CD4-positive, alpha-beta T cell treated with Interferon alpha-2 for 1 hour (primary cell): ENCODE measurements at regions not wholly inside any gene's neighbourhood (a gene's known extent, or its start where the extent isn't known, plus 50 kb on each side); places are given as distances from the start of the nearest gene placed in this dataset.

Experiments used
- DNase-seq, 2 donors: peaks; one replicate each; pipeline ENCODE4 v3.0.0-alpha.2; 2020 to 2022

DNA sequence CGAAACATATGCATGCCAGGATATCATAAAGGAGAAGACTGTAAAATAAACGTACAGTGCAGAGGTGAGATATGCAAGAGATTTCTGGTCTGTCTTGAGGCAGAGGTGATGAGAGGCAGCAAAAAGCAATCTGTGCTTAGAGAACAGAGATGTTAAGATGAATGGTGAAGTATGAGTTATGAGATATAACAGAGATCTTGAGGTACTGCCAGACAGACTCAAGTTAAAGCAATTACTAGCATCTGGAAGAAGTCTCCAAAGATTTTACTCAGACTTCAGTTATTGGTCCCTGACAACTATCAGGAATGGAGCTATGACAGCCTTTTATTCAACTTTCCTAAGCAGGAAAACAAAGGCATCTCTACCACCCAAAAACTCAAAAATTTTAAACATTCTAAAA, 122.8 kb upstream of the DST start:
- DNase-seq: no peak

DNA sequence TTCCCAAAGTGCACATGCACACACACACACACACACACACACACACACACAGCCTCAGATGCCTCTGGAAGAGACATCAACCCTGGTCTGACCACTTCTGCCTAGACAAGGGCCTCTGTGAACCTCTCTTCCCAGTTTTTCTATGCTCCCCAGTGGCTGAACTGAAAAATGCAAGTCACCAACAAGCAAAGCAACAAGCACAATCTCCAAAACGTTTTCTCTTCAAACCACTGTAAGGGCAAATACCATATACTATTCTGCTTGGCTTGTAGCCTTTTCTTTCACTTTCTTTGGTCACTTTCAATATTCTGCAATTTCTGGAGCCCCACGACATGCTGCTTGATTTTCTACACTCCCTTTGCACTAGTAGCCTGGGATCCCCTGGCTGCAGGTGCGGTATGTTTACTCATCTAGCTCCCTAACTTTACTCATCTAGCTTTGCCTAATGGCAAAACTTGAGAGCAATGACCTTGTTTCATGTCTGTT, 121.4 kb upstream of the DST start:
- DNase-seq: no peak

DNA sequence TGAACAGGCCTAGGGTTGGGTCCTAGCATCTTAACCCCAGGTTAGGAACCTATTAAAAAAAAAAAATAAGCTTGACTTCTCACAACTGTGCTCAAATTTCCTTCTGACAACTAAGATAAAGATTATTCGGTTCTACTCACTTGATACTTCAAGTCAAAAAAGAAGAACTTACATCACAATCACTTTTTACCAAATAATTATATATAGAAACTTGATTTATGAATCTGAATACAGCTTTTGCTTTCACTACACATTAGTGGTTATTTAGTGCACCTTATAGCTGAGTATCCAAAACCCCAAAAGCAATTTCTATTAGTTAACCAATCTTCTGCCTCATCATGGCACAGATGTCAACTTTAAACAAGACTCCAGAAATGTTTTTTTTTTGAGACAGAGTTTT, 119.0 kb upstream of the DST start:
- no peak for DNase-seq

DNA sequence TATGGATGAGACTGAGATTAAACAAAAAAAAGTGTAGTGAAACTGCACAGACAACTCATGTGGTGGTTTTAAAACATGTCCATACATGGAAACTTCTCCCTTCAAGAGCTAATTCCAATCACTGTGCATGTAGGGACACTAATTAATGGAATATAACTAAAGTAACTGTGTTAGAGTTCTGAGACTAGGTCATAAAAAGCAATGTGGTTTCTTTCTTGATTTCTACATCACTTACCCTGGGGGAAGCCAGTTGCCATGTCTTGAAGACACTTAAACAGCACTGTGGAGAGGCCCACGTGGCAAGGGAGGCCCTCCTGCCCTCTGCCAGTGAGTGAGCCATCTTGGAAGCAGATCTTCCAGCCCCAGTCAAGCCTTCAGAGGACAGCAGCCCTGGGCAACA, 118.2 kb upstream of the DST start:
- DNase-seq: no peak

DNA sequence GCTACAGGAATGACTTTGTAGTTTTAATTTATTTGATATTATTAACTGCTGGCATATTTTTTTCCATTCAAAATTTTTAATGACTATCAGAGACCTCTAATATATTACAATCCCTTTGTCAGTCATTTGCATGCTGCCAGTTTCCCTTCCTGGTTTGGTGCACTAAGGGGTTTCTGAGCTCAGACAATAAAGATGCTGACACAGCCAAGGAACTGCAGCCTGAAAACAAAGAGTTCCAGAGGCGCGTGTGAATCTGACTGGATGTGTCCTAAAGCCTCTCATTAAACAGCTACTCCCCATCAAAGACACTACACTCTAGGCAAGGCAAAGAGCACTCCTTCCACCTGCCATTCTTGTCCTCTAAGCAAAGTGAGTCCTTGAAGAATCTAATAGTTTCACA, 116.8 kb upstream of the DST start:
- DNase-seq: no peak

DNA sequence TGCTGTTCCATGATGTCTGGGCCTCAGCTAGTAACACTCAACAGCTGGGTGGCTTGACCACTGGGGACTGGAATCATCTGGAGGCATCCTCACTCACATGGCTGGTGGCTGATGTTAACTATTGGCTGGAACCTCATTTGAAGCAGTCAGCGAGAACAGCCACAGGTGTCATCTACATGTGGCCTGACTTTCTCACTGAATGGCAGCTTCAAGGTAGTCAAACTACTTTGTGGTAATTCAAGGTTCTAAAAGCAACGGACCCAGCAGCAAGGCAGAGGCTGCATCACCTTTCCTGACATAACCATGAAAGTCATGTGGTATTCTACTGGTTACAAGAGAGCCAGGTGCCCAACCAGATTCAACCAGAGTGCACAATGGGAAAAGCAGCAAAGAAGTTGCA, 115.9 kb upstream of the DST start:
- no peak for DNase-seq

DNA sequence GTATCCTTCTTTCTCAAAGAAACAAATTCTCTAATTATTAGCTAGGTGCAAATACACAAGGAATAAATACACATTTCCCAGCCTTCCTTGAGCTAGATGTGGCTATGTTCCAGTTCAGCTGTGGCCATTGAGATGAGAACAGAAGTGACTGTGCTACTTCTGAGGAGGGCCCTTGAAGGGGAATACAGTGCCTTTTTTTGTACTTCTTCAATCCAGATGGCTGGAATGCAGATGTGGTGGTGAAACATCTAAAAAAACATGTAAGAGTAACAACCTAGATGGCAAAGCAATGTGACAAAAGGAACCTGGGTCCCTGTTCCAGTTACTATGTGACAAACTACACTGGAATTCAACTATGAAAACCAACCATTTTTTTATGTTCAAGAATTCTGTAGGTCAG, 115.4 kb upstream of the DST start:
- no peak for DNase-seq

DNA sequence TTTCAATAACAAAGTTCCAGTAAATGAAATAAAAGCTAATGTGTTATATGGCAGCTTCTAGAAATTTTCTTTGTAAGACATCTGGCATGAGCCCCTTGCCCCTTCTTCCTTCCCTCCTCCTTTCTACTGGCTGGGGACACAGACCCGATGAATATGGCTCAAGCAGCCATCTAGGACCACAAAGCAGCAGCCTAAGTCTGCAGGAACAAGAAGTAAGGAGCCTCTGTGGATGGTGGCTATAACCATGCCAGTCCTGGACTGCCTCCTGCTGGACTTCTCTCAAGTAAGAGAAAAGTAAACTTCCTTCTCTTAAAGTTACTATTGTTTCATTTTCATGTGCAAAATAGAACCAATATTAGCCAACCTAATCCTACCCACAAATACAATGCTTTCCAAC, 114.9 kb upstream of the DST start:
- no peak for DNase-seq

DNA sequence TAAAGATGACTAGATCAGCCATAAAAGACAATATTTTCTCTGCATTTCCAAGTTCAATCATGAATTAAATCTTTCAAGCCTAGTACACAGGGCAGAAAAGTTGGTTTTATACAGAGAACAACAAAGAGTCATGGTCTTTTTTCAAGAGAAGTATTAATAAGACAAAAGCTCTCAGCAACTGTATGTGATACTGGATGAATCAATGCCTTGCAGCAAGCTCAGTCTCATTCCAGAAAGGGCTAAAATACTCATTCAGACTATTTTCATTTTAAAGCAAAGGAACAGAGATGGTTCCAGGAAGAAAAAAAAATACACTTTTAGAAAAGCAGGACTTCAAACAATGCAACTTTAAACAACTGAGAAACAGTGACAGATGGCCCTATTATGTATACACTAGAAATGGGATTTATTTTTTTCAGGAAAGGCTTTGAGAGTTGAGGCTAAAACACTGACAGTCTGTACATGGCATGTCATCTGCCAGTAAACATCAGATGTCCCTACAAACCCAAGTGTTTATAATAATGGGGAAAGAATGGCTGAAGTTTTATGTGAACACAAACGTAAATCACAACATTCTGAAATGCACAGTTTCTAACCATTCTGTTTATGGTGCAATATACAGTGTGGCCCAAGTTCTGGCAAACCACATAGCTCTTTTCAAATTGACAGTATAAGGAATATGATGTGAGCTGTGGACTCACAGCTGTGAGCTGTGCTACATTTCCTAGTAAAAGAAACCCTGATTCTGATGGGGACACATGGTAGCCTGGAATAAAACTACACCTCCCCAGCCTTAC, 114.3 kb upstream of the DST start:
- DNase-seq: no peak

DNA sequence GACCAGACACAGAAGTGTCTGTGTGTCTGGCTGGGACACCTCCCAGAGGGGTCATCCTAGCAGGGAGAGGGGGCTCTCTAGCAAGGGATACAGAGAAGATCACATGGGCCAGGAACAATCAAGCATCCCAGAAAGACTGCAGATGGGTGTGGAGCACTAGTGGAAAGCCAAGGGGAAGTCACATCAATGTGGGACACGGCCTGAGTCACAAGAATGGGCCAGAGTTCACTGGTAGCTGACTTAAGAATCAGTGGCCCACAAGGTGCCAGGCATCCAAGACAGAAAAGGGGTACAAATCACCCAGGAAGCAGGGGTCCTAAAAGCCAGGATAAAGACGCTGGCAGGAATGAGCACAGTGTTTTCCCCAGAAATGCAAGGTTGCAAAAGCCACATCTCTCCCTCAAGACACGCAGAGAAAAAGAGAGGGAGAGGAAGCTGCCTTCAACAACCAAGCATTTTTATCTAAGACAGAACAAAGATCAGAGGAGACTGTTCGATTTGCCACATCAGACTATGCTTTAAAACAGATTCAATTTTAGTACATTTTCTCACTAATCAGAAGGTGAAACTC, 113.6 kb upstream of the DST start:
- DNase-seq: no peak

DNA sequence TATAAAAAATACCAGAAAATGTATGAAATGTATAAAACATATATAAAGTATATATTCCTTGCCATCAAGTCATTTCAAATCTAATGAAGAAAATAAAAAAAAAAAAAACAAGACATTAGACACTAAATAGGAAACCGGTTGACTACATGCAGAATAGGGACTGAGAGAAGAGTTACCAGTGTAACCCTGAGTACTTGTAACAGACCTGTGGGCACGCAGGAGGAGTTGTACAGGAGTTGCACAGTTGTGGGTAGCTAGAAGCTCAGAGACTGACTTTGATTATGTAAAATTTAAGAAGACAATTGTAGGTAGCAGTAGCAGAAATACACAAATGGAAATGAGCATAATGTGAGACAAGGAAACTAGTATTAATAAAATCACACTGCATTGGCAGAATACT, 112.4 kb upstream of the DST start:
- no peak for DNase-seq

DNA sequence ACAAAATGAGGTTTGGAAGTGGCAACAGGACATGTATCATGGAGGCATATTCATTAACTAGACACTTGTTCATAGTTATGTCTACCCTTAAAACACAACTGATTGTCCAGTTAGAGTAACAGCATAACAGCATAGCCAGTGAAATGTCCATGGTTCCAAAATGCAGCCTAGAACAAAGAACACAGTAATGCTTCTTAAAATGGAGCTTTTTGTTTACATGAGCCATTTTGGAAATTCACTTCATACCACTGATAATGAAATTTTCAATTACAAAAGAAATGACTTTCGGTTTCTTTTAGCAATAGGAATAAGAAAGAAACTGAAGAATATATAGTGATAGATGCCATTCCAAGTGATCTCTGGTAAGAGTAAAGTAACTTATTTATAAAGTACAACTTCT, 111.1 kb upstream of the DST start:
- DNase-seq: no peak

DNA sequence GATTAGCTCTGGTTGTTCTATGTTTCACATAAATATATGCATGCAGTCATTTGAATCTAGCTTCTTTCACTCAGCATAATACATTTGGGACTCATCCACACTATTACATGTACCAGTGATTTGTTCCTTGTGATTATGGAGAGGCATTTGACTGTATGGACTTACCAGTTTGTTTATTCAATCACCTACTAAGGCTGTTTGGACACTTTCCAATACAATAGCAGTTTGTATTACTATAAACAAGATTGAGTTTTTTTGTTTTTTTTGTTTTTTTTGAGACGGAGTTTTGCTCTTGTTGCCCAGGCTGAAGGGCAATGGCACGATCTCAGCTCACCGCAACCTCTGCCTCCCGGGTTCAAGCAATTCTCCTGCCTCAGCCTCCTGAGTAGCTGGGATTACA, 109.8 kb upstream of the DST start:
- DNase-seq: no peak

DNA sequence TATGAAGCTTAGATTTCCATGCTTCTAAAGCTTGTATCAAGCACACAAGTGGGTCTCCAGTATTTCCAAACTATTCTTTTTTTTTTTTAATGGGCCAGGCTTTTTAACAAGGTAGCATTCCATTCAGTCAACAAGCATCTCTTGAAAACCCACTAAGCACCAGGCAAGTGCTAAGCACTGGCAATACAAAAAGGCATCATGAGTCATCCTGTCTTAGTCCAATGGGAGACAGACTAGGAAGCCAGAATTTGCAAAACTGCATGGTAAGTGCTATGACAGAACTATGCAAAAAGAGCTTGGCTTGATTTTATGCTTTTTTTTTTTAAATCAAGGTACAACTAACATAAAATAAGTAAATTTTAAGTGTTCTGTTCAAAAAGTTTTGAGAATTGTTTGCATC, 109.3 kb upstream of the DST start:
- no peak for DNase-seq

DNA sequence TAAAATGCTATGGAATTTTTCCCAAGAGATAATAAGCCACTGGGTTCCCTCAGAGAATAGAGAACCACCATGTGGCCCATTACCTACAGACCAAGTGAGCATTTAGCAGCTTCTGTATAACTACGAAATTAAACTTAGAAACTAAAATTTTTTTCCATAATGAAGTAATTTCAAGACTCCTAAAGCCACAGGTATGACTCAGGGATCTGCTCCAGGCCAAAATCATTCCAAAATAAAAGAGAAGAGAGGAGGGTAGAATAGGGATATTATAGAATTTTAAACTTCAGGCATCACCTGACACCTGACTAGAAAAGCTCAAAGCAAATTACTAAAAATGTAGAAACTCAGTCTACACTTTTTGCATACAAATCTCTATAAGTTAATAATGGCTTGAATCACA, 108.9 kb upstream of the DST start:
- DNase-seq: no peak

DNA sequence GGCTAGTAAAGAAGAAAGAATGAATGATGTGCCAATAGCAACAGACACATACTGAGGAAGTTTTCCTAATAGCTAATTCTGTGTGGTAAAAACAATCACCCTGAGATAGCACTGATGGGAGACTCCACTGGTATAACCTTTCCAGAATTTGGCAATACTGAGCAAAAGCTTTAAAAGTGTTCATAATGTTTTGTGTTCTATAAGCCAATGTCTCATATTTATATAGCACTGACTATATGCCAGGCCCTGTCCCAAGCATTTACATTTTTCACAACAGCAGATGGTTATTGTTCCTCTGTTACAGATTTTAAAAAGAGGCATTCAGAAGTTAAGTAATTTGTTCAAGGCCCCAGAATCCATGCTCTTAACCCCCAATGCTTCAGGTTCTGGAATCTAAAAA, 108.0 kb upstream of the DST start:
- no peak for DNase-seq

DNA sequence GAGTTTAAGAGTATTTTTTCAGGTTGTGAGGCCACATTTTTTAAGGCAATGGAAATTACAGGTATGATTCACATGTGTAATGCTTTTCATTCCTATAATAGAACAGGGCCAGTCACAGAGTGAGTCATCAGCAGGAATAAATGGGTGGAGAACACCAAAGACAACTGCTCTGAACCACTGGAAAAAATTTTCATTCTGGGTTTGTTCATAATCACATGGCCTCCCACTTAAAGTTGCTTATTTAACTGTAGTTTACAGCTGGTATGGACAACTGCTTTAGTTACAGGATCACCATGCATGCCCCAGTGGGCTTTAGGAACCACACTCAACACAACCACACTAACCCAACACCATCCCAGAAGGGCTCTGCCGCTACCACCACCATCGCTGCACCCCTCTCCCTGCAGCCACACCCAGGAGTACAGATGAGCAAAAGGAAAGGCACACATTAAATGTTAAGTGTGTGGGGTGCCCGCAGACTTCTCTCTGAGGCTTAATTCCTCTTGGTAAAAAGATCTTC, 107.0 kb upstream of the DST start:
- no peak for DNase-seq

DNA sequence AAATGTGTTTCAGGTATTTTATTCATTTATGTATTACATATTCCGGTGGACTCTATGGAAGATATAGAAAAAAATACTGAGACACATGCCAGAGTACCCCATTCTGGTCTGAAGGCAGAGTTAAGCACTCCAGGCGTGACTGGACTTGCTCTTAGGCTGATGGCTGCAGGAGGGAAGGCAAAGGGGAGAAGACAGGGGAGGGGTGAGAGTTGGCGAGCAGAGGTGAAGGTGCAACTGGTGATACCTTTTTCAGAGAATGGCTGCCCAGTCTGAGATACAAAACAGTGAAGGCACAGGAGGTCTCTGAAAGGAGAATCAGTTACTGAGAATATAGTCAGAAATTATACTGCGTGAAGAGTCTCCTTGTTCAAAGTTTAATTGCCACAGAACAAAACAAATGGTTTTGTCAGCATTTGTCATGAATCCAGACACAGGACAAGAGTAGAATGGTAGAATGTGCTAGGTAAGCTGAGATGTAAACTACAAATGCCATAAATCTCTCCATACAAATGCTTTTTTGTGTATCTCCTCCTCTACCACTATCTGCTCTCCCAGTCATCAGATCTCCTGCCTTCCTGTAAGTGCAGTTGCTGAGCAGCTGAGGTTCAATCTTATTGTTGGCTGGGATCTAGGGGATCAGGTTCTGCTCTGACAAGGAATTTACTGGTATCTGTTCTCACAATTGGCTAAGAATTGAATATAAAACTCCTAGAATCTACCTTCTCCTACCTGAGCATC, 104.2 kb upstream of the DST start:
- no peak for DNase-seq

DNA sequence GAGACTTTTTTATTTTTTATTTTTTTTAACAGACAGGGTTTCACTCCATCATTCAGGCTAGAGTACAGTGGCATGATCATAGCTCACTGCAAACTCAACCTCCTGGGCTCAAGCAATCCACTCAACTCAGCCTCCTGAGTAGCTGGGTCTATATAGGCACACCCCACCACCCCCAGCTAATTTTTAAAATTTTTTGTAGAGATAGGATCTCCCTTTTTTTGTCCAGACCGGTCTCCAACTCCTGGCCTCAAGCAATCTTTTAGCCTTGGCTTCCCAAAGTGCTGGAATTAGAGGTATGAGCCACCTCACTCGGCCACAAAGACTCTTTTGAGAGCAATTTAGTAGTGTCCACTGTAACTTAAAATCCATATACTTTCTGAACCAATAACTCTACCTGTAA, 103.3 kb upstream of the DST start:
- DNase-seq: no peak

DNA sequence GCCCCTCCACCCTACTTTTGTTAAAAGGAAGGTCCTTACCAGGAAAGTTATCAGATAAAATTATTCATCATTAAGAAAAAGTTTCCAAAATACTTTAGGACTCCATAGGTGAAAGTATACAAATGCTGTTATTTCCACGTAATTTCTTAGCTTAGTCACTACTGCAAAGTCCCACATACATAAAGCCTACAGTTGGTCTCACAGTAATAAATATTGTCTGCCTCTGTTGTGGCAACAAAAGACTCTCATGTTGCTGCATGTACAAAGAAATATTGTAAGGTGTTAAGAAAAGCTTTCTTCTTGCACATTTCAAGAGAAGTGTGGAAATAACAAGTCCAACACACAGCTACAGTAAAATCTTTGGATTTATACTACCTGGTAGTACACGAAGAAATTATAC, 102.4 kb upstream of the DST start:
- no peak for DNase-seq

DNA sequence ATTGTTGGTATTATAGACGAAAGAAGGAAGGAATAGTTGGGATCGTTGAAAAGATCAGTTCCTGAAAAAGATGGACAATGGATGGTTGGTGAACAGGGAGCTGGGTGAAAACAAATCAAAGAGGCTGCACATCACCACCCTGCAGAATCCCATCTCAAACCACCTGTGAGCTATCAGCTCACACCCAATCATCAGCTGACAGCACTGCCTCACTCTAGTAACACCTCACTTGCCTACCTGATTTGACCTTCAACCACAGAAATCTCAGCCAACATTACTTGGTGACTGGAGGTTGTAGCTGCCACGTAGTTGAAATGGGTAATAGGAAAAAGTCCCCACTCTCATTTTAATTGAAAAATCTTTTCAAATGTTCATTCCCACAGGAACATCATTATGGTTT, 101.8 kb upstream of the DST start:
- no peak for DNase-seq

DNA sequence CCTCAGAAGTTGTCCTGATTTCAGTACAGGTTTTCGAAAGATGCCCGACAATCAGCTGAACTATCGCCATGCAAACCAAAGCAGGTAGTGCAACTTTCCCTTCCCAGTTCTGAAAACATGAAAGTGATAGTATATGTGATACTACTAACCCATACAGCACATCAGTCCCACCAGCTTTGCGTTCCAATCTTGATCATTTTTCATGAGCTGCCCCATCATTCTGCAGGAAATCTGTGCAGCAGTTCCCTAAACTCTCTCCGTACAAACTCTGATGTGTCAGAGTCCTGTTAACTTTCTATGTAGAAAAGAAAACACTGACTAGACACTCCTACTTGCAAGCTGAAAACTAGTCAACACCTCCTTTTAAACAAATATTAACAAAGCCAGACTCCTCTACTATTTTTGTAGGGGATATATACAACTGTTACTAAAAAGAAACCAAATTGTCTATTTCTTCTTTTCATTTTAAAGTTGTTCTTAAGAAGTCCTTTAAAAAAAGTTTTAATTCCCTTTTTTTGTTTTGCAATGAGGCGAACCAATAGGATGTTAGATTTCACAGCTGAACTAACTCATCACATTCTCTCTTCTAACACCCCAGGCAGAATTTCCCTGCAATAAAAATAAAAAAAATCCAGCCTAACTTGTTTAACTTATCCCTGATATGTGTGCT, 99.6 kb upstream of the DST start:
- no peak for DNase-seq

DNA sequence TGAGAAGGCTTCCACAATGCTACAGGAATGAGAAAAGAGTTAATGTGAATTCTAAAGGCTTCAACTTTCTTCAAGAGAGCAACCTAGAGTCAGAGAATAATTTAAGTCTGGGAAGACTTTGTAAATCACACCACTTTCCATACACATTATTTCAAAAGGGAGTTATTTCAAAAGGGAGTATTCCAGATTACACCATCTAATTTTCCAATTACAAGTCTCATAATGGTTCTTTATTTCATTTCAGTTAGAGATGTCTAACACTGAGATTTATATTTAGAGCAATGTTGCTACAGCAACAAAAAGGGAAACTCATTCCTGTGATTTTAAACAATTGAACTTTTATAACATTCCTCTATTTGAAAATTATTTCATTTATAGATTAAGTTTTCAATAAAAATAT, 98.8 kb upstream of the DST start:
- DNase-seq: no peak
